ENCODE measurements at regions not wholly inside any gene's neighbourhood (a gene's known extent, or its start where the extent isn't known, plus 50 kb on each side); places are given as distances from the start of the nearest gene placed in this dataset.
A peak's percentile ranks its signal among the peaks of the same experiment; 100 is the strongest.

GRCh38 chr12:97275728-97276590 lies 186.6 kb upstream of the RMST start:
- peak; percentile 82 for DNase-seq (ENCODE audit: low spot score)

GRCh38 chr12:97276661-97277429 lies 185.8 kb upstream of the RMST start:
- DNase-seq (ENCODE audit: low spot score) = no peak

GRCh38 chr12:97283297-97283696 lies 179.3 kb upstream of the RMST start:
- DNase-seq (ENCODE audit: low spot score) = no peak

- no peak for DNase-seq (ENCODE audit: low spot score)
Observed at GRCh38 chr12:97288531-97288930, 174.1 kb upstream of the RMST start.

GRCh38 chr12:97292588-97292987 lies 170.0 kb upstream of the RMST start:
- no peak for DNase-seq (ENCODE audit: low spot score)

GRCh38 chr12:97293541-97293940 lies 169.1 kb upstream of the RMST start:
- no peak for DNase-seq (ENCODE audit: low spot score)

- no peak for DNase-seq (ENCODE audit: low spot score)
Observed at GRCh38 chr12:97299847-97300246, 162.8 kb upstream of the RMST start.

- no peak for DNase-seq (ENCODE audit: low spot score)
Observed at GRCh38 chr12:97300431-97300830, 162.2 kb upstream of the RMST start.

GRCh38 chr12:97300891-97301290 lies 161.7 kb upstream of the RMST start:
- no peak for DNase-seq (ENCODE audit: low spot score)

GRCh38 chr12:97301576-97301975 lies 161.0 kb upstream of the RMST start:
- DNase-seq (ENCODE audit: low spot score) = no peak

- no peak for DNase-seq (ENCODE audit: low spot score)
Observed at GRCh38 chr12:97305651-97306050, 157.0 kb upstream of the RMST start.

GRCh38 chr12:97306147-97306546 lies 156.5 kb upstream of the RMST start:
- DNase-seq (ENCODE audit: low spot score) = no peak

GRCh38 chr12:97308576-97309198 lies 153.9 kb upstream of the RMST start:
- DNase-seq (ENCODE audit: low spot score) = no peak

GRCh38 chr12:97309921-97310320 lies 152.7 kb upstream of the RMST start:
- no peak for DNase-seq (ENCODE audit: low spot score)

GRCh38 chr12:97312570-97313135 lies 150.0 kb upstream of the RMST start:
- no peak for DNase-seq (ENCODE audit: low spot score)

- no peak for DNase-seq (ENCODE audit: low spot score)
Observed at GRCh38 chr12:97313471-97314190, 149.0 kb upstream of the RMST start.

GRCh38 chr12:97316321-97316720 lies 146.3 kb upstream of the RMST start:
- no peak for DNase-seq (ENCODE audit: low spot score)

- DNase-seq (ENCODE audit: low spot score) = no peak
Observed at GRCh38 chr12:97321621-97322020, 141.0 kb upstream of the RMST start.

GRCh38 chr12:97322388-97322787 lies 140.2 kb upstream of the RMST start:
- DNase-seq (ENCODE audit: low spot score) = no peak

- no peak for DNase-seq (ENCODE audit: low spot score)
Observed at GRCh38 chr12:97323154-97323553, 139.4 kb upstream of the RMST start.

- DNase-seq (ENCODE audit: low spot score) = no peak
Observed at GRCh38 chr12:97324471-97324870, 138.1 kb upstream of the RMST start.

GRCh38 chr12:97335115-97335514 lies 127.5 kb upstream of the RMST start:
- no peak for DNase-seq (ENCODE audit: low spot score)

Data from ecto neural progenitor cell (in vitro differentiated cells).